WTC11 (cell line): ENCODE measurements at regions not wholly inside any gene's neighbourhood (a gene's known extent, or its start where the extent isn't known, plus 50 kb on each side); places are given as distances from the start of the nearest gene placed in this dataset.

Experiments used
- ATF2 ChIP-seq: sonication (generic); formaldehyde crosslinking; IDR thresholded peaks from 2 replicates; pipeline ENCODE4 v1.8.1; 2022; ENCODE audit warnings: low read depth, missing genetic modification reagents, borderline replicate concordance
- CTCF ChIP-seq: fragments of 200-600 bp; IDR thresholded peaks from 2 replicates; pipeline ENCODE4 v1.8.0; 2022; ENCODE audit warnings: antibody characterized with exemption
- FOXP1 ChIP-seq: sonication (generic); formaldehyde crosslinking; IDR thresholded peaks from 2 replicates; pipeline ENCODE4 v1.8.0; 2022; ENCODE audit warnings: missing genetic modification reagents, mild to moderate bottlenecking, moderate library complexity, borderline replicate concordance
- KAT7 ChIP-seq: sonication (generic); formaldehyde crosslinking; IDR thresholded peaks from 2 replicates; pipeline ENCODE4 v1.8.1; 2023; ENCODE audit warnings: missing genetic modification reagents, mild to moderate bottlenecking, borderline replicate concordance
- NR3C1 ChIP-seq: sonication (generic); formaldehyde crosslinking; conservative IDR thresholded peaks from 2 replicates; pipeline ENCODE4 v1.8.1; 2023; ENCODE audit warnings: low read depth, mild to moderate bottlenecking, missing genetic modification reagents
- RORB ChIP-seq: fragments of 250-450 bp; sonication (Bioruptor Pico); IDR thresholded peaks from 2 replicates; pipeline ENCODE4 v1.9.0; 2021; ENCODE audit warnings: mild to moderate bottlenecking
- SP1 ChIP-seq: sonication (generic); formaldehyde crosslinking; conservative IDR thresholded peaks from 2 replicates; pipeline ENCODE4 v1.8.1; 2022; ENCODE audit warnings: missing genetic modification reagents
- USF2 ChIP-seq: sonication (generic); formaldehyde crosslinking; IDR thresholded peaks from 2 replicates; pipeline ENCODE4 v1.8.1; 2023; ENCODE audit warnings: mild to moderate bottlenecking, missing genetic modification reagents, moderate library complexity
- ZNF423 ChIP-seq: fragments of 250-450 bp; sonication (Bioruptor Pico); IDR thresholded peaks from 2 replicates; pipeline ENCODE4 v2.1.2; 2022; ENCODE audit warnings: mild to moderate bottlenecking, moderate library complexity
- ZNF512 ChIP-seq: sonication (generic); formaldehyde crosslinking; IDR thresholded peaks from 2 replicates; pipeline ENCODE4 v1.8.1; 2022; ENCODE audit warnings: missing genetic modification reagents, borderline replicate concordance

GRCh38 chr7:145016068-145016467 is 180.2 kb upstream of the TPK1 start:
- no peak for TF ChIP-seq CTCF
- no peak for TF ChIP-seq ZNF423 (CRISPR knock-in tag)
- TF ChIP-seq USF2 (CRISPR knock-in tag) = no peak
- no peak for TF ChIP-seq FOXP1
- TF ChIP-seq ATF2 (CRISPR knock-in tag) = no peak
- TF ChIP-seq ZNF512 (CRISPR knock-in tag) = no peak
- TF ChIP-seq NR3C1 (CRISPR knock-in tag) = no peak
- no peak for TF ChIP-seq SP1 (CRISPR knock-in tag)
- TF ChIP-seq KAT7 (CRISPR knock-in tag) = no peak
- TF ChIP-seq RORB (CRISPR knock-in tag) = no peak
